GM23338 (cell line): ENCODE measurements at regions not wholly inside any gene's neighbourhood (a gene's known extent, or its start where the extent isn't known, plus 50 kb on each side); places are given as distances from the start of the nearest gene placed in this dataset.

Experiments used
- ATAC-seq: fragments of 200-7000 bp; cut with Tn5 transposase; 3 replicates; pipeline ENCODE4 v1.9.1; 2020
- DNase-seq: peaks from one replicate; pipeline ENCODE4 v3.0.0-alpha.2; 2015; ENCODE audit warnings: low spot score
- H2AFZ ChIP-seq: fragments of 200-600 bp; sonication (generic); 2 replicates; pipeline ENCODE4 v1.8.0; 2016; ENCODE audit warnings: antibody characterized with exemption, mild to moderate bottlenecking, moderate library complexity
- H3F3A ChIP-seq: fragments of 200-600 bp; sonication (generic); replicated peaks from 2 replicates; pipeline ENCODE4 v1.8.0; 2017; ENCODE audit warnings: antibody characterized with exemption, mixed run types, low read depth
- H3K27ac ChIP-seq: fragments of 200-600 bp; sonication (generic); 2 replicates; pipeline ENCODE4 v1.6.1; 2016; ENCODE audit warnings: low read depth
- H3K27me3 ChIP-seq: fragments of 200-600 bp; sonication (generic); 2 replicates; pipeline ENCODE4 v1.8.0; 2016; ENCODE audit warnings: mild to moderate bottlenecking, mixed run types, moderate library complexity; ENCODE audit not compliant: insufficient read depth
- H3K36me3 ChIP-seq: fragments of 200-600 bp; sonication (generic); 2 replicates; pipeline ENCODE4 v1.8.0; 2016; ENCODE audit warnings: mild to moderate bottlenecking; ENCODE audit not compliant: insufficient read depth
- H3K4me1 ChIP-seq: fragments of 200-600 bp; sonication (generic); 2 replicates; pipeline ENCODE4 v1.8.0; 2016; ENCODE audit warnings: mild to moderate bottlenecking, moderate library complexity; ENCODE audit not compliant: insufficient read depth
- H3K4me2 ChIP-seq: fragments of 200-600 bp; sonication (generic); 2 replicates; pipeline ENCODE4 v1.7.1; 2017; ENCODE audit warnings: mixed run types
- H3K4me3 ChIP-seq: fragments of 200-600 bp; sonication (generic); 2 replicates; pipeline ENCODE4 v1.6.1; 2016; ENCODE audit warnings: mixed run types
- H3K79me2 ChIP-seq: fragments of 200-600 bp; sonication (generic); replicated peaks from 2 replicates; pipeline ENCODE4 v1.8.0; 2017; ENCODE audit warnings: mild to moderate bottlenecking; ENCODE audit not compliant: insufficient read depth
- H3K9me2 ChIP-seq: fragments of 200-600 bp; sonication (generic); 2 replicates; pipeline ENCODE4 v1.8.0; 2017; ENCODE audit not compliant: insufficient read depth
- H4K20me1 ChIP-seq: fragments of 200-600 bp; sonication (generic); replicated peaks from 2 replicates; pipeline ENCODE4 v1.8.0; 2017; ENCODE audit warnings: mild to moderate bottlenecking; ENCODE audit not compliant: insufficient read depth
- H3K27ac Mint-ChIP-seq: 2 replicates; pipeline ENCODE4 v1.8.0; 2020; ENCODE audit warnings: inconsistent platforms, mild to moderate bottlenecking, moderate library complexity, mixed read lengths
- H3K27me3 Mint-ChIP-seq: 3 replicates; pipeline ENCODE4 v1.8.0; 2022; ENCODE audit warnings: low read depth, mild to moderate bottlenecking, moderate library complexity, mixed read lengths, inconsistent platforms; ENCODE audit not compliant: insufficient read depth, poor library complexity
- H3K36me3 Mint-ChIP-seq: 3 replicates; pipeline ENCODE4 v1.8.0; 2021; ENCODE audit warnings: low read depth, mild to moderate bottlenecking, inconsistent platforms, moderate library complexity, mixed read lengths
- H3K4me1 Mint-ChIP-seq: 3 replicates; pipeline ENCODE4 v1.8.0; 2020; ENCODE audit warnings: mild to moderate bottlenecking, inconsistent platforms, mixed read lengths
- H3K4me3 Mint-ChIP-seq: 3 replicates; pipeline ENCODE4 v1.8.0; 2021; ENCODE audit warnings: moderate library complexity, mild to moderate bottlenecking, inconsistent platforms, mixed read lengths
- H3K9me3 Mint-ChIP-seq: 3 replicates; pipeline ENCODE4 v1.8.0; 2020; ENCODE audit warnings: moderate library complexity, mild to moderate bottlenecking, inconsistent platforms, mixed read lengths
- CREB1 ChIP-seq: fragments of 250-450 bp; sonication (Bioruptor Pico); IDR thresholded peaks from 2 replicates; pipeline ENCODE4 v1.5.0; 2020; ENCODE audit warnings: low read depth, mild to moderate bottlenecking, moderate library complexity
- EZH2 ChIP-seq: fragments of 200-600 bp; sonication (generic); IDR thresholded peaks from one replicate; pipeline ENCODE4 v1.8.0; 2017; ENCODE audit warnings: antibody characterized with exemption, mild to moderate bottlenecking, low read depth; ENCODE audit not compliant: unreplicated experiment
- EZH2phosphoT487 ChIP-seq: fragments of 200-600 bp; sonication (generic); IDR thresholded peaks from one replicate; pipeline ENCODE4 v1.8.1; 2018; ENCODE audit warnings: antibody characterized with exemption; ENCODE audit not compliant: unreplicated experiment
- JUNB ChIP-seq: IDR thresholded peaks from one replicate; pipeline ENCODE4 v1.6.1; 2016; ENCODE audit warnings: antibody characterized with exemption; ENCODE audit not compliant: unreplicated experiment
- NANOG ChIP-seq: IDR thresholded peaks from 2 replicates; pipeline ENCODE4 v1.6.1; 2016; ENCODE audit warnings: antibody characterized with exemption, borderline replicate concordance
- POLR2AphosphoS5 ChIP-seq: IDR thresholded peaks from 2 replicates; pipeline ENCODE4 v1.6.1; 2016; ENCODE audit warnings: antibody characterized with exemption, low read depth
- ZNF331 ChIP-seq: fragments of 250-450 bp; sonication (Bioruptor Pico); IDR thresholded peaks from 2 replicates; pipeline ENCODE4 v1.5.0; 2020; ENCODE audit warnings: low read depth, mild to moderate bottlenecking, moderate library complexity
- TF ChIP-seq, protein P1 (sequence below): fragments of 250-450 bp; sonication (Bioruptor Pico); IDR thresholded peaks from 2 replicates; pipeline ENCODE4 v1.5.0; 2020; ENCODE audit warnings: mild to moderate bottlenecking, moderate library complexity
- TF ChIP-seq, protein P2 (sequence below), 2 experiments: fragments of 200-600 bp in 1 of 2; sonication (generic) in 1 of 2; conservative IDR thresholded peaks; 2 replicates each; pipeline versions ENCODE4 v1.5.1 to v1.6.1; 2016 to 2017; ENCODE audit warnings: antibody characterized with exemption in 2 of 2, low read depth in 2 of 2, mild to moderate bottlenecking in 2 of 2, moderate library complexity in 1 of 2
- TF ChIP-seq, protein P3 (sequence below): IDR thresholded peaks from 2 replicates; pipeline ENCODE4 v1.6.1; 2016; ENCODE audit warnings: antibody characterized with exemption

DNA sequence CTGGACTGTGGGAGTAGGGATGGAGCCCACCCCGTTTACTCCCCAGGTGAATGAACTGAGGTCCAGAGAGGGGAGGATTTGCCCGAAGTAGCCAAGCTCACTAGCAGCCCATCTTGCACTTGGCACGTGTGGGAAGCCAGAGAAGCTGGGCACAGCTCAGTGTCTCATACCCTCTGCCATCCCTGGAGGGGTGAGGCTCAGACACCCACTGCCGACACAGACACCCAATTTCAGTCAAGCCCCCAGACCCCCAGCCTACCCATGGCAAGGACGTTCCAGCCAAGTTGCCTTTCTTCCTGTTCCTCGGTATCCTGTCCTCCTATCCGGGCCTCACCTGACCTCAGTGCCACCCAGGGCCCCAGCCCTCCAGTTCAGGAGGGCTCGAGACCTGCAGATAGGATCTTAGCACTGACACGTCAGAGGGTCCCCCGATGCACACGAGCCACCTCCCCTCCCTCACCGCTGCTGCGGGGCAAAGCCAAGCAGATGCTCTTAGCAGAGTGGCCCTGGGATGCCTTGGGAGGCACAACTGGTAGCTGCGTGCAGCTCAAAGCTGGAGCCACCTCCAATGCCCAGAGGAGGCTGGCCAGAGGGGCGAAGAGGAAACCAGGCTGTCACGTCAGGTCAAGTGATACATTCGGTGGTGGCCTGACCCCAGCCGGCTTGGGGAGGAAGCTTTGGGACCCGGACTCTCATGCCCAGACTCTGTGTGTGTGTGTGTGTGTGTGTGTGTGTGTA is 90.4 kb upstream of the TNRC6C start (continued):
- TF ChIP-seq, protein P1, sequence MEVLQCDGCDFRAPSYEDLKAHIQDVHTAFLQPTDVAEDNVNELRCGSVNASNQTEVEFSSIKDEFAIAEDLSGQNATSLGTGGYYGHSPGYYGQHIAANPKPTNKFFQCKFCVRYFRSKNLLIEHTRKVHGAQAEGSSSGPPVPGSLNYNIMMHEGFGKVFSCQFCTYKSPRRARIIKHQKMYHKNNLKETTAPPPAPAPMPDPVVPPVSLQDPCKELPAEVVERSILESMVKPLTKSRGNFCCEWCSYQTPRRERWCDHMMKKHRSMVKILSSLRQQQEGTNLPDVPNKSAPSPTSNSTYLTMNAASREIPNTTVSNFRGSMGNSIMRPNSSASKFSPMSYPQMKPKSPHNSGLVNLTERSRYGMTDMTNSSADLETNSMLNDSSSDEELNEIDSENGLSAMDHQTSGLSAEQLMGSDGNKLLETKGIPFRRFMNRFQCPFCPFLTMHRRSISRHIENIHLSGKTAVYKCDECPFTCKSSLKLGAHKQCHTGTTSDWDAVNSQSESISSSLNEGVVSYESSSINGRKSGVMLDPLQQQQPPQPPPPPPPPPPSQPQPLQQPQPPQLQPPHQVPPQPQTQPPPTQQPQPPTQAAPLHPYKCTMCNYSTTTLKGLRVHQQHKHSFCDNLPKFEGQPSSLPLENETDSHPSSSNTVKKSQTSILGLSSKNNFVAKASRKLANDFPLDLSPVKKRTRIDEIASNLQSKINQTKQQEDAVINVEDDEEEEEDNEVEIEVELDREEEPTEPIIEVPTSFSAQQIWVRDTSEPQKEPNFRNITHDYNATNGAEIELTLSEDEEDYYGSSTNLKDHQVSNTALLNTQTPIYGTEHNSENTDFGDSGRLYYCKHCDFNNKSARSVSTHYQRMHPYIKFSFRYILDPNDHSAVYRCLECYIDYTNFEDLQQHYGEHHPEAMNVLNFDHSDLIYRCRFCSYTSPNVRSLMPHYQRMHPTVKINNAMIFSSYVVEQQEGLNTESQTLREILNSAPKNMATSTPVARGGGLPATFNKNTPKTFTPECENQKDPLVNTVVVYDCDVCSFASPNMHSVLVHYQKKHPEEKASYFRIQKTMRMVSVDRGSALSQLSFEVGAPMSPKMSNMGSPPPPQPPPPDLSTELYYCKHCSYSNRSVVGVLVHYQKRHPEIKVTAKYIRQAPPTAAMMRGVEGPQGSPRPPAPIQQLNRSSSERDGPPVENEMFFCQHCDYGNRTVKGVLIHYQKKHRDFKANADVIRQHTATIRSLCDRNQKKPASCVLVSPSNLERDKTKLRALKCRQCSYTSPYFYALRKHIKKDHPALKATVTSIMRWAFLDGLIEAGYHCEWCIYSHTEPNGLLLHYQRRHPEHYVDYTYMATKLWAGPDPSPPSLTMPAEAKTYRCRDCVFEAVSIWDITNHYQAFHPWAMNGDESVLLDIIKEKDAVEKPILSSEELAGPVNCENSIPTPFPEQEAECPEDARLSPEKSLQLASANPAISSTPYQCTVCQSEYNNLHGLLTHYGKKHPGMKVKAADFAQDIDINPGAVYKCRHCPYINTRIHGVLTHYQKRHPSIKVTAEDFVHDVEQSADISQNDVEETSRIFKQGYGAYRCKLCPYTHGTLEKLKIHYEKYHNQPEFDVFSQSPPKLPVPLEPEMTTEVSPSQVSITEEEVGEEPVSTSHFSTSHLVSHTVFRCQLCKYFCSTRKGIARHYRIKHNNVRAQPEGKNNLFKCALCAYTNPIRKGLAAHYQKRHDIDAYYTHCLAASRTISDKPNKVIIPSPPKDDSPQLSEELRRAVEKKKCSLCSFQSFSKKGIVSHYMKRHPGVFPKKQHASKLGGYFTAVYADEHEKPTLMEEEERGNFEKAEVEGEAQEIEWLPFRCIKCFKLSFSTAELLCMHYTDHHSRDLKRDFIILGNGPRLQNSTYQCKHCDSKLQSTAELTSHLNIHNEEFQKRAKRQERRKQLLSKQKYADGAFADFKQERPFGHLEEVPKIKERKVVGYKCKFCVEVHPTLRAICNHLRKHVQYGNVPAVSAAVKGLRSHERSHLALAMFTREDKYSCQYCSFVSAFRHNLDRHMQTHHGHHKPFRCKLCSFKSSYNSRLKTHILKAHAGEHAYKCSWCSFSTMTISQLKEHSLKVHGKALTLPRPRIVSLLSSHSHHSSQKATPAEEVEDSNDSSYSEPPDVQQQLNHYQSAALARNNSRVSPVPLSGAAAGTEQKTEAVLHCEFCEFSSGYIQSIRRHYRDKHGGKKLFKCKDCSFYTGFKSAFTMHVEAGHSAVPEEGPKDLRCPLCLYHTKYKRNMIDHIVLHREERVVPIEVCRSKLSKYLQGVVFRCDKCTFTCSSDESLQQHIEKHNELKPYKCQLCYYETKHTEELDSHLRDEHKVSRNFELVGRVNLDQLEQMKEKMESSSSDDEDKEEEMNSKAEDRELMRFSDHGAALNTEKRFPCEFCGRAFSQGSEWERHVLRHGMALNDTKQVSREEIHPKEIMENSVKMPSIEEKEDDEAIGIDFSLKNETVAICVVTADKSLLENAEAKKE = no peak

DNA sequence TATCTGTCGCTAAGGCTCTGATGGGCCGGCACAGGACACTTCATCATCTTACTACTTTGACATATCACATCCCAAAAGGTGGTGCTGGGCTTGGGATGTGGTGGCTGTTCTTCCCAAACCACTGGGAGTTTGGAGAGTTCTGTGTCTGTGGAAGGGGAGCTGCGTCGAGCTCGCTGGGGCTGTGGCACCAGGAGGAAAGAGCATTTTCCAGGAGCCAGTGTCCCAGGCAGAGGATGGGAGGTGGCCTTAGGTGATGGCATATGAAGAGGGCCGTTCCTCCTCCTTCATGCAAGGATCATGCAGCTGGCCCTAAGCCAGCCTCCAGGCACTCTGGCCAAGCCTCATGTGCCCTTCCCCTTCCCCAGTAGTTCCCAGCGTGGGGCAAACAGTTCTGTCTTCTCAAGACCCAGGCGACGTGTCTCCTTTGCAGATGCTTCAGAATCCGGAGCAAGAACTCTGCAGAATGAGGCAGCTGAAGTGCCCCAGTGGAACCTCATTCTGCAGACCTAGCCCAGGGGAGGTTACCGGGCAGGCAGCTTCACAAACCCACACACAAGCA is 89.4 kb upstream of the TNRC6C start:
- Mint-ChIP-seq H3K4me1 (peaks cover 28% of the 10 kb centered on the region), H3K27me3 (peaks cover 18% of the 10 kb centered on the region), H3K9me3 (no peaks in the 10 kb centered on the region; the same call in 2 of the 3 replicates), H3K36me3 (no peaks in the 10 kb centered on the region), H3K4me3 (no peak overlapping the region), H3K27ac (no peak overlapping the region)
- H3K4me3 ChIP-seq = no peak overlapping the region
- no peaks in the 10 kb centered on the region for H3K9me2 ChIP-seq
- H3K27me3 ChIP-seq = no peaks in the 10 kb centered on the region
- H3K27ac ChIP-seq = no peak overlapping the region
- no peaks in the 10 kb centered on the region for H3K79me2 ChIP-seq
- DNase-seq = no peak
- H3F3A ChIP-seq = no peaks in the 10 kb centered on the region
- no peak for ATAC-seq
- H2AFZ ChIP-seq = 0 out of 2 replicates have a peak overlapping the region, but pooled peaks have one; percentile 28
- no peak overlapping the region for H3K4me2 ChIP-seq
- H3K4me1 ChIP-seq = no peaks in the 10 kb centered on the region
- no peaks in the 10 kb centered on the region for H3K36me3 ChIP-seq
- TF ChIP-seq, protein P2, sequence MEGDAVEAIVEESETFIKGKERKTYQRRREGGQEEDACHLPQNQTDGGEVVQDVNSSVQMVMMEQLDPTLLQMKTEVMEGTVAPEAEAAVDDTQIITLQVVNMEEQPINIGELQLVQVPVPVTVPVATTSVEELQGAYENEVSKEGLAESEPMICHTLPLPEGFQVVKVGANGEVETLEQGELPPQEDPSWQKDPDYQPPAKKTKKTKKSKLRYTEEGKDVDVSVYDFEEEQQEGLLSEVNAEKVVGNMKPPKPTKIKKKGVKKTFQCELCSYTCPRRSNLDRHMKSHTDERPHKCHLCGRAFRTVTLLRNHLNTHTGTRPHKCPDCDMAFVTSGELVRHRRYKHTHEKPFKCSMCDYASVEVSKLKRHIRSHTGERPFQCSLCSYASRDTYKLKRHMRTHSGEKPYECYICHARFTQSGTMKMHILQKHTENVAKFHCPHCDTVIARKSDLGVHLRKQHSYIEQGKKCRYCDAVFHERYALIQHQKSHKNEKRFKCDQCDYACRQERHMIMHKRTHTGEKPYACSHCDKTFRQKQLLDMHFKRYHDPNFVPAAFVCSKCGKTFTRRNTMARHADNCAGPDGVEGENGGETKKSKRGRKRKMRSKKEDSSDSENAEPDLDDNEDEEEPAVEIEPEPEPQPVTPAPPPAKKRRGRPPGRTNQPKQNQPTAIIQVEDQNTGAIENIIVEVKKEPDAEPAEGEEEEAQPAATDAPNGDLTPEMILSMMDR (conservative IDR thresholded peaks at IDR 0.05; ENCODE audit: low read depth in 2 of 2) = no peak
- TF ChIP-seq ZNF331 (no peak), EZH2 (no peak), JUNB (no peak), NANOG (no peak), CREB1 (CRISPR knock-in tag) (no peak), POLR2AphosphoS5 (no peak), EZH2phosphoT487 (no peak)
- TF ChIP-seq, protein P3, sequence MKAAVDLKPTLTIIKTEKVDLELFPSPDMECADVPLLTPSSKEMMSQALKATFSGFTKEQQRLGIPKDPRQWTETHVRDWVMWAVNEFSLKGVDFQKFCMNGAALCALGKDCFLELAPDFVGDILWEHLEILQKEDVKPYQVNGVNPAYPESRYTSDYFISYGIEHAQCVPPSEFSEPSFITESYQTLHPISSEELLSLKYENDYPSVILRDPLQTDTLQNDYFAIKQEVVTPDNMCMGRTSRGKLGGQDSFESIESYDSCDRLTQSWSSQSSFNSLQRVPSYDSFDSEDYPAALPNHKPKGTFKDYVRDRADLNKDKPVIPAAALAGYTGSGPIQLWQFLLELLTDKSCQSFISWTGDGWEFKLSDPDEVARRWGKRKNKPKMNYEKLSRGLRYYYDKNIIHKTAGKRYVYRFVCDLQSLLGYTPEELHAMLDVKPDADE = no peak
- no peaks in the 10 kb centered on the region for H4K20me1 ChIP-seq
